Esophagus mucosa (tissue), 1 donor: ENCODE measurements at regions not wholly inside any gene's neighbourhood (a gene's known extent, or its start where the extent isn't known, plus 50 kb on each side); places are given as distances from the start of the nearest gene placed in this dataset.
"Not testable (repeated sequence)": the region's sequence is repeated elsewhere in the genome, so short reads cannot be mapped to it uniquely, and the experiment has no call there.

ENCODE experiments used
- ATAC-seq: fragments of 200-7000 bp; cut with Tn5 transposase; one replicate; pipeline ENCODE4 v1.9.1; 2020
- donor health status: DM: yes; HTN: yes; CAD: no.

GRCh38 chr14:70269582-70269981 lies 80.8 kb upstream of the SLC8A3 start:
- ATAC-seq, result no peak

- ATAC-seq, result no peak
Measured at GRCh38 chr14:70268760-70269159, 80.0 kb upstream of the SLC8A3 start.

- ATAC-seq, result no peak
Measured at GRCh38 chr14:70266157-70266556, 77.4 kb upstream of the SLC8A3 start.

GRCh38 chr14:70265422-70265821 lies 76.7 kb upstream of the SLC8A3 start:
- no peak for ATAC-seq

GRCh38 chr14:70259420-70259819 lies 70.7 kb upstream of the SLC8A3 start:
- no peak for ATAC-seq

GRCh38 chr14:70257526-70257925 lies 68.8 kb upstream of the SLC8A3 start:
- ATAC-seq, result no peak

- ATAC-seq, result no peak
Measured at GRCh38 chr14:70256601-70257000, 67.8 kb upstream of the SLC8A3 start.

GRCh38 chr14:70255071-70256057 lies 66.6 kb upstream of the SLC8A3 start:
- not testable (repeated sequence) for ATAC-seq

- ATAC-seq, result peak; percentile 67
Measured at GRCh38 chr14:70254476-70254961, 65.8 kb upstream of the SLC8A3 start.

GRCh38 chr14:70253547-70253946 lies 64.8 kb upstream of the SLC8A3 start:
- not testable (repeated sequence) for ATAC-seq

GRCh38 chr14:70245026-70245425 lies 56.3 kb upstream of the SLC8A3 start:
- no peak for ATAC-seq

- no peak for ATAC-seq
Measured at GRCh38 chr14:70239802-70240201, 51.1 kb upstream of the SLC8A3 start.

- ATAC-seq, result not testable (repeated sequence)
Measured at GRCh38 chr14:70238635-70239034, 49.9 kb upstream of the SLC8A3 start.
